SU-DHL-6 (cell line): ENCODE measurements at regions not wholly inside any gene's neighbourhood (a gene's known extent, or its start where the extent isn't known, plus 50 kb on each side); places are given as distances from the start of the nearest gene placed in this dataset.

Source experiments
- EZH2phosphoT487 ChIP-seq: fragments of 200-600 bp; sonication (generic), shearing (Covaris generic); conservative IDR thresholded peaks from 2 replicates; pipeline ENCODE4 v1.6.1; 2018; ENCODE audit warnings: mild to moderate bottlenecking, antibody characterized with exemption, low read length, moderate library complexity, mixed read lengths
- TF ChIP-seq, protein P1 (sequence below): fragments of 200-600 bp; sonication (generic); IDR thresholded peaks from one replicate; pipeline ENCODE4 v1.5.1; 2017; ENCODE audit warnings: antibody characterized with exemption, mild to moderate bottlenecking, low read length, moderate library complexity; ENCODE audit not compliant: insufficient read depth, poor library complexity, severe bottlenecking

DNA sequence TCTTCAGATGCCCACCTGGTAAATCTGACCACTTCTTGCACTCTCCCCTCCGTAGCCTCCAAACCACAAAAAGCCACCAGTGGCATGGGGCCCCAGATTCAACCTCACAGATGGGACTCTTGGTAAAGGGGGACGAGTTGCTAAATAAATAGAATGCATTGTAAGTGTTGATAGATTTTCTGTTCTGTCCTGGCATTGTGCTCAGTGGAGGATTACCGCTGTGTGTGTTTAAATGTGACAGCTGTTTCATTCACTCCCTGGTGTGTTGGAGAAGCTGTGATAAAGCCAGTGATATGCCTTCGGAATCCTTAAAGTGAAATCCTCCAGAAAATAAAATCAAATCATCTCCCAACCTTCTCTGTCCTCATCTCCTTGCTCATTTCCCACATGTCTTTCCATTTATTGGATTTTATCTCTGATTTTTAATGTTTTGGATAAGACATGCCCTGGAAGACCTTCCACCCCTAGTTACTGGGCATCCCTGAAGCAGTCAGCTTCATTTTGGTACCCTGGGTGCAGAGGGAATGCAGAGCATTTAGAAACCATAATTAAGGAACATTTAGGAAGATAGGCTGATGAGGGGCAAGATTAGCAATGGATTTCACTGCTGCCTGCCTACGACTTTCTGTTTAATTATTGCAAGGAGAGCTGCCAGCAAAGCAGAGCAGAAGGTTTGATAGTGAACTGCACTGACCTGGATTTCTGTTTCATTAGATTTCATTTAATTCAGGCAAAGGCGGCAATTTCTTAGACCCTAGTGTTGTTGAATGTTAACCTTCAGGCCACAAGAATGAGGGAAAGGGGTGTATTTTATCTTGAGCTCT, 460.9 kb upstream of the KIRREL3 start:
- TF ChIP-seq, protein P1, sequence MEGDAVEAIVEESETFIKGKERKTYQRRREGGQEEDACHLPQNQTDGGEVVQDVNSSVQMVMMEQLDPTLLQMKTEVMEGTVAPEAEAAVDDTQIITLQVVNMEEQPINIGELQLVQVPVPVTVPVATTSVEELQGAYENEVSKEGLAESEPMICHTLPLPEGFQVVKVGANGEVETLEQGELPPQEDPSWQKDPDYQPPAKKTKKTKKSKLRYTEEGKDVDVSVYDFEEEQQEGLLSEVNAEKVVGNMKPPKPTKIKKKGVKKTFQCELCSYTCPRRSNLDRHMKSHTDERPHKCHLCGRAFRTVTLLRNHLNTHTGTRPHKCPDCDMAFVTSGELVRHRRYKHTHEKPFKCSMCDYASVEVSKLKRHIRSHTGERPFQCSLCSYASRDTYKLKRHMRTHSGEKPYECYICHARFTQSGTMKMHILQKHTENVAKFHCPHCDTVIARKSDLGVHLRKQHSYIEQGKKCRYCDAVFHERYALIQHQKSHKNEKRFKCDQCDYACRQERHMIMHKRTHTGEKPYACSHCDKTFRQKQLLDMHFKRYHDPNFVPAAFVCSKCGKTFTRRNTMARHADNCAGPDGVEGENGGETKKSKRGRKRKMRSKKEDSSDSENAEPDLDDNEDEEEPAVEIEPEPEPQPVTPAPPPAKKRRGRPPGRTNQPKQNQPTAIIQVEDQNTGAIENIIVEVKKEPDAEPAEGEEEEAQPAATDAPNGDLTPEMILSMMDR: no peak
- TF ChIP-seq EZH2phosphoT487: no peak
